ENCODE measurements at regions not wholly inside any gene's neighbourhood (a gene's known extent, or its start where the extent isn't known, plus 50 kb on each side); places are given as distances from the start of the nearest gene placed in this dataset.

GRCh38 chr2:151052850-151053660 is 208.6 kb downstream of the RBM43 start:
- no peak for TF ChIP-seq CTCF (IDR thresholded peaks at IDR 0.05; ENCODE audit: low read depth, low read length, missing control alignments)
- DNase-seq (ENCODE audit: low read depth) = no peak
- no peak overlapping the region for H3K4me3 ChIP-seq (ENCODE audit: low read depth, low read length)

- TF ChIP-seq CTCF (IDR thresholded peaks at IDR 0.05; ENCODE audit: low read depth, low read length, missing control alignments) = peak; percentile 79
- no peak overlapping the region for H3K4me3 ChIP-seq (ENCODE audit: low read depth, low read length)
- DNase-seq (ENCODE audit: low read depth) = peak; percentile 12
Observed at GRCh38 chr2:151051574-151052220, 210.0 kb downstream of the RBM43 start.

- no peak overlapping the region for H3K4me3 ChIP-seq (ENCODE audit: low read depth, low read length)
- TF ChIP-seq CTCF (IDR thresholded peaks at IDR 0.05; ENCODE audit: low read depth, low read length, missing control alignments) = no peak
- DNase-seq (ENCODE audit: low read depth) = no peak
Observed at GRCh38 chr2:151049746-151050145, 211.9 kb downstream of the RBM43 start.

- no peak for TF ChIP-seq CTCF (IDR thresholded peaks at IDR 0.05; ENCODE audit: low read depth, low read length, missing control alignments)
- DNase-seq (ENCODE audit: low read depth) = no peak
- no peak overlapping the region for H3K4me3 ChIP-seq (ENCODE audit: low read depth, low read length)
Observed at GRCh38 chr2:151048331-151049054, 213.2 kb downstream of the RBM43 start.

GRCh38 chr2:151043484-151043883 is 218.2 kb downstream of the RBM43 start:
- H3K4me3 ChIP-seq (ENCODE audit: low read depth, low read length) = no peak overlapping the region
- DNase-seq (ENCODE audit: low read depth) = no peak
- TF ChIP-seq CTCF (IDR thresholded peaks at IDR 0.05; ENCODE audit: low read depth, low read length, missing control alignments) = no peak

GRCh38 chr2:151042964-151043363 is 218.7 kb downstream of the RBM43 start:
- TF ChIP-seq CTCF (IDR thresholded peaks at IDR 0.05; ENCODE audit: low read depth, low read length, missing control alignments) = no peak
- no peak for DNase-seq (ENCODE audit: low read depth)
- H3K4me3 ChIP-seq (ENCODE audit: low read depth, low read length) = no peak overlapping the region

All from GM12864 (cell line).